Stimulated activated CD4-positive, alpha-beta T cell treated with anti-CD3 and anti-CD28 coated beads, Interleukin-12 subunit alpha, Interleukin-12 subunit beta, amount 100 ng/mL, for 24 hours (primary cell): ENCODE measurements at regions not wholly inside any gene's neighbourhood (a gene's known extent, or its start where the extent isn't known, plus 50 kb on each side); places are given as distances from the start of the nearest gene placed in this dataset.

ENCODE experiments used
- DNase-seq, 2 experiments: peaks; one replicate each; pipeline ENCODE4 v3.0.0-alpha.2; 2020; ENCODE audit warnings: low read depth in 2 of 2

GRCh38 chr13:73403355-73404120 is 344.7 kb downstream of the KLF5 start:
- no peak for DNase-seq

GRCh38 chr13:73401769-73402168 is 343.0 kb downstream of the KLF5 start:
- DNase-seq = no peak

- DNase-seq = no peak
These were observed 340.8 kb downstream of the KLF5 start for GRCh38 chr13:73399347-73400216.

GRCh38 chr13:73397496-73398305 is 338.9 kb downstream of the KLF5 start:
- no peak for DNase-seq

- no peak for DNase-seq
These were observed 335.3 kb downstream of the KLF5 start for GRCh38 chr13:73394066-73394465.

- DNase-seq = no peak
These were observed 331.3 kb downstream of the KLF5 start for GRCh38 chr13:73390100-73390499.

- DNase-seq = no peak
These were observed 329.8 kb downstream of the KLF5 start for GRCh38 chr13:73388586-73388985.

- DNase-seq = no peak
These were observed 328.5 kb downstream of the KLF5 start for GRCh38 chr13:73387318-73387717.

GRCh38 chr13:73385848-73386247 is 327.0 kb downstream of the KLF5 start:
- DNase-seq = no peak

GRCh38 chr13:73372666-73373627 is 314.1 kb downstream of the KLF5 start:
- no peak for DNase-seq

- DNase-seq = no peak
These were observed 311.3 kb downstream of the KLF5 start for GRCh38 chr13:73370066-73370465.

GRCh38 chr13:73369095-73369494 is 310.3 kb downstream of the KLF5 start:
- no peak for DNase-seq

- no peak for DNase-seq
These were observed 309.8 kb downstream of the KLF5 start for GRCh38 chr13:73368608-73369007.

- no peak for DNase-seq
These were observed 309.1 kb downstream of the KLF5 start for GRCh38 chr13:73367886-73368285.

- no peak for DNase-seq
These were observed 307.4 kb downstream of the KLF5 start for GRCh38 chr13:73366241-73366640.

GRCh38 chr13:73365681-73366080 is 306.9 kb downstream of the KLF5 start:
- DNase-seq = no peak

- DNase-seq = no peak
These were observed 306.4 kb downstream of the KLF5 start for GRCh38 chr13:73365252-73365651.

GRCh38 chr13:73364736-73365135 is 305.9 kb downstream of the KLF5 start:
- no peak for DNase-seq

GRCh38 chr13:73358606-73359095 is 299.8 kb downstream of the KLF5 start:
- no peak for DNase-seq

GRCh38 chr13:73355134-73355533 is 296.3 kb downstream of the KLF5 start:
- no peak for DNase-seq

GRCh38 chr13:73351730-73352129 is 292.9 kb downstream of the KLF5 start:
- DNase-seq = no peak
